Chondrocyte (in vitro differentiated cells): ENCODE measurements at regions not wholly inside any gene's neighbourhood (a gene's known extent, or its start where the extent isn't known, plus 50 kb on each side); places are given as distances from the start of the nearest gene placed in this dataset.
A peak's percentile ranks its signal among the peaks of the same experiment; 100 is the strongest.

Source experiments
- DNase-seq: peaks from one replicate; pipeline ENCODE4 v3.0.0; 2021; ENCODE audit warnings: mixed read lengths, low spot score
- H3K27ac Mint-ChIP-seq: one replicate; pipeline ENCODE4 v1.8.0; 2021; ENCODE audit warnings: mild to moderate bottlenecking, moderate library complexity, mixed read lengths; ENCODE audit not compliant: unreplicated experiment
- H3K27me3 Mint-ChIP-seq: 2 replicates; pipeline ENCODE4 v1.8.0; 2021; ENCODE audit warnings: low read depth, mixed read lengths
- H3K36me3 Mint-ChIP-seq: 2 replicates; pipeline ENCODE4 v1.8.0; 2021; ENCODE audit warnings: low read depth, mixed read lengths
- H3K4me1 Mint-ChIP-seq: 2 replicates; pipeline ENCODE4 v1.8.0; 2021; ENCODE audit warnings: low read depth, mild to moderate bottlenecking, mixed read lengths
- H3K4me3 Mint-ChIP-seq: one replicate; pipeline ENCODE4 v1.8.0; 2021; ENCODE audit warnings: mild to moderate bottlenecking, moderate library complexity, mixed read lengths; ENCODE audit not compliant: unreplicated experiment
- H3K9me3 Mint-ChIP-seq: 2 replicates; pipeline ENCODE4 v1.8.0; 2021; ENCODE audit warnings: low read depth, mixed read lengths
- CTCF ChIP-seq: fragments of 200-600 bp; sonication (generic); IDR thresholded peaks from 2 replicates; pipeline ENCODE4 v1.5.0; 2021; ENCODE audit warnings: antibody characterized with exemption, mild to moderate bottlenecking, moderate library complexity

- Mint-ChIP-seq H3K27me3 (peaks cover 4% of the 10 kb centered on the region), H3K36me3 (no peaks in the 10 kb centered on the region), H3K9me3 (peaks cover 16% of the 10 kb centered on the region), H3K27ac (no peak overlapping the region), H3K4me1 (no peaks in the 10 kb centered on the region), H3K4me3 (no peak overlapping the region)
- DNase-seq, result no peak
- TF ChIP-seq CTCF, result no peak
Measured at GRCh38 chr4:180550106-180550505, 1693.1 kb upstream of the TENM3 start.

- no peak for DNase-seq
- peak; percentile 52 for TF ChIP-seq CTCF
- Mint-ChIP-seq H3K36me3 (no peaks in the 10 kb centered on the region), H3K9me3 (no peaks in the 10 kb centered on the region), H3K4me1 (peaks cover 6% of the 10 kb centered on the region), H3K27ac (no peak overlapping the region), H3K27me3 (peaks cover 2% of the 10 kb centered on the region), H3K4me3 (no peak overlapping the region)
Measured at GRCh38 chr4:180557348-180557747, 1685.9 kb upstream of the TENM3 start.

GRCh38 chr4:180557950-180558349, 1685.3 kb upstream of the TENM3 start:
- DNase-seq, result no peak
- peaks cover 2% of the 10 kb centered on the region for H3K27me3 Mint-ChIP-seq
- no peak overlapping the region for H3K4me3 Mint-ChIP-seq
- peaks cover 6% of the 10 kb centered on the region for H3K4me1 Mint-ChIP-seq
- H3K9me3 Mint-ChIP-seq, result no peaks in the 10 kb centered on the region
- no peak for TF ChIP-seq CTCF
- no peaks in the 10 kb centered on the region for H3K36me3 Mint-ChIP-seq
- no peak overlapping the region for H3K27ac Mint-ChIP-seq

GRCh38 chr4:180558427-180558826, 1684.8 kb upstream of the TENM3 start:
- Mint-ChIP-seq H3K27ac (no peak overlapping the region), H3K4me3 (no peak overlapping the region)

GRCh38 chr4:180560896-180561295, 1682.3 kb upstream of the TENM3 start:
- Mint-ChIP-seq H3K4me3 (no peak overlapping the region), H3K27ac (no peak overlapping the region), H3K27me3 (peaks cover 1% of the 10 kb centered on the region), H3K4me1 (peaks cover 6% of the 10 kb centered on the region), H3K9me3 (no peaks in the 10 kb centered on the region), H3K36me3 (no peaks in the 10 kb centered on the region)
- TF ChIP-seq CTCF, result no peak
- DNase-seq, result no peak

More at GRCh38 chr4:180558427-180558826, 1684.8 kb upstream of the TENM3 start:
- Mint-ChIP-seq H3K27me3 (peaks cover 2% of the 10 kb centered on the region), H3K9me3 (no peaks in the 10 kb centered on the region), H3K4me1 (peaks cover 6% of the 10 kb centered on the region), H3K36me3 (no peaks in the 10 kb centered on the region)
- no peak for TF ChIP-seq CTCF
- DNase-seq, result no peak
